Esophagus muscularis mucosa (tissue), 4 donors: ENCODE measurements at regions not wholly inside any gene's neighbourhood (a gene's known extent, or its start where the extent isn't known, plus 50 kb on each side); places are given as distances from the start of the nearest gene placed in this dataset.

Experiments
- DNase-seq: peaks from one replicate; pipeline ENCODE4 v3.0.0-alpha.2; 2017; ENCODE audit errors: extremely low spot score
- H3K27ac ChIP-seq, 4 donors: fragments of 200-600 bp; sonication (generic); replicated peaks in 1 of 4; 1 replicate in 3 of 4; 2 replicates in 1 of 4; pipeline ENCODE4 v1.5.1; 2016 to 2019; ENCODE audit warnings: mild to moderate bottlenecking in 1 of 4
- H3K27me3 ChIP-seq, 4 donors: fragments of 200-600 bp; sonication (generic); one replicate each; pipeline versions ENCODE4 v1.5.1 to v1.6.0; 2016 to 2019
- H3K36me3 ChIP-seq, 4 donors: fragments of 200-600 bp; sonication (generic); one replicate each; pipeline ENCODE4 v1.5.1; 2016 to 2019
- H3K4me1 ChIP-seq, 4 donors: fragments of 200-600 bp; sonication (generic); one replicate each; pipeline ENCODE4 v1.5.1; 2016 to 2019
- H3K4me3 ChIP-seq, 4 donors: fragments of 200-600 bp; sonication (generic); 1 replicate in 2 of 4; 2 replicates in 2 of 4; pipeline ENCODE4 v1.5.1; 2016 to 2019; ENCODE audit warnings: mild to moderate bottlenecking in 4 of 4, moderate library complexity in 1 of 4
- H3K9me3 ChIP-seq, 4 donors: fragments of 200-600 bp; sonication (generic); 1 replicate in 3 of 4; 2 replicates in 1 of 4; pipeline ENCODE4 v1.5.1; 2016 to 2019
- CTCF ChIP-seq, 3 experiments: fragments of 200-600 bp in 2 of 3; fragments of 450-650 bp in 1 of 3; sonication (generic) in 2 of 3; IDR thresholded peaks; one replicate each; pipeline ENCODE4 v1.5.1; 2017 to 2019; ENCODE audit warnings: antibody characterized with exemption in 3 of 3, mild to moderate bottlenecking in 2 of 3, moderate library complexity in 1 of 3
- EP300 ChIP-seq: sonication (generic); formaldehyde crosslinking; IDR thresholded peaks from one replicate; pipeline ENCODE4 v1.6.1; 2017; ENCODE audit warnings: antibody characterized with exemption
- POLR2A ChIP-seq: fragments of 450-650 bp; IDR thresholded peaks from one replicate; pipeline ENCODE4 v1.6.1; 2017; ENCODE audit warnings: antibody characterized with exemption, moderate library complexity, mild to moderate bottlenecking, low read depth
- POLR2AphosphoS5 ChIP-seq, 2 donors: sonication (generic); formaldehyde crosslinking; IDR thresholded peaks; one replicate each; pipeline ENCODE4 v1.6.1; 2017; ENCODE audit warnings: antibody characterized with exemption in 2 of 2
- WGBS: methylation state at CpG from one replicate; pipeline ENCODE4 v1.1.5; 2018; 5-methylcytosine and 5-hydroxymethylcytosine counted together
- intact Hi-C: fragments of 100-400 bp; cut with DNase I; formaldehyde crosslinking; loops from one replicate; pipeline ENCODE4 v1.15.1; 2023

- Histone ChIP-seq H3K27me3 (peaks cover 0 to 4% (median 0%) of the 10 kb centered on the region in 4 donors), H3K9me3 (no peaks in the 10 kb centered on the region), H3K4me3 (no peak overlapping the region), H3K27ac (no peak overlapping the region), H3K4me1 (no peaks in the 10 kb centered on the region), H3K36me3 (no peaks in the 10 kb centered on the region)
- WGBS: 88% methylated on average over 3 of the region's 3 CpGs
- intact Hi-C loops: no loop called here
- no peak for DNase-seq
- TF ChIP-seq POLR2AphosphoS5 (IDR thresholded peaks at IDR 0.05) (no peak), CTCF (IDR thresholded peaks at IDR 0.05) (no peak), POLR2A (no peak), EP300 (no peak)
Observed at GRCh38 chr2:102983786-102984185, 222.0 kb downstream of the TMEM182 start.

GRCh38 chr2:102986826-102987490 lies 225.1 kb downstream of the TMEM182 start:
- intact Hi-C loops: no loop called here
- no peaks in the 10 kb centered on the region for H3K36me3 ChIP-seq
- 40% methylated on average over 5 of the region's 5 CpGs for WGBS
- TF ChIP-seq CTCF (IDR thresholded peaks at IDR 0.05) (no peak), POLR2AphosphoS5 (IDR thresholded peaks at IDR 0.05) (no peak), POLR2A (no peak), EP300 (no peak)
- no peak overlapping the region for H3K4me3 ChIP-seq
- no peaks in the 10 kb centered on the region for H3K9me3 ChIP-seq
- no peak for DNase-seq
- peaks cover 0 to 4% (median 0%) of the 10 kb centered on the region in 4 donors for H3K27me3 ChIP-seq
- H3K4me1 ChIP-seq: no peaks in the 10 kb centered on the region
- no peak overlapping the region for H3K27ac ChIP-seq

- Histone ChIP-seq H3K4me1 (no peaks in the 10 kb centered on the region), H3K4me3 (no peak overlapping the region), H3K9me3 (no peaks in the 10 kb centered on the region), H3K27me3 (peaks cover 0 to 4% (median 0%) of the 10 kb centered on the region in 4 donors), H3K27ac (no peak overlapping the region), H3K36me3 (no peaks in the 10 kb centered on the region)
- intact Hi-C loops: no loop called here
- no peak for TF ChIP-seq POLR2A
- TF ChIP-seq EP300: no peak
- no peak for TF ChIP-seq POLR2AphosphoS5 (IDR thresholded peaks at IDR 0.05)
- no peak for TF ChIP-seq CTCF (IDR thresholded peaks at IDR 0.05)
- DNase-seq: no peak
- 99% methylated on average over 5 of the region's 5 CpGs for WGBS
Observed at GRCh38 chr2:102992607-102993006, 230.8 kb downstream of the TMEM182 start.

- no peaks in the 10 kb centered on the region for H3K4me1 ChIP-seq
- TF ChIP-seq CTCF (IDR thresholded peaks at IDR 0.05) (no peak), EP300 (no peak)
- peaks cover 0 to 5% (median 2%) of the 10 kb centered on the region in 4 donors for H3K9me3 ChIP-seq
- 86% methylated on average over 5 of the region's 5 CpGs for WGBS
- no peaks in the 10 kb centered on the region for H3K36me3 ChIP-seq
- no peak overlapping the region for H3K27ac ChIP-seq
- no peak overlapping the region for H3K4me3 ChIP-seq
- DNase-seq: no peak
- H3K27me3 ChIP-seq: no peaks in the 10 kb centered on the region
- intact Hi-C loops: no loop called here
Observed at GRCh38 chr2:102999958-103000357, 238.1 kb downstream of the TMEM182 start.

GRCh38 chr2:103002954-103003353 lies 241.1 kb downstream of the TMEM182 start:
- 93% methylated on average over 4 of the region's 4 CpGs for WGBS
- intact Hi-C loops: no loop called here
- Histone ChIP-seq H3K9me3 (peaks cover 0 to 5% (median 2%) of the 10 kb centered on the region in 4 donors), H3K27me3 (no peaks in the 10 kb centered on the region), H3K4me3 (no peak overlapping the region), H3K4me1 (no peaks in the 10 kb centered on the region), H3K36me3 (no peaks in the 10 kb centered on the region), H3K27ac (no peak overlapping the region)
- no peak for DNase-seq
- TF ChIP-seq EP300: no peak
- no peak for TF ChIP-seq CTCF (IDR thresholded peaks at IDR 0.05)
- no peak for TF ChIP-seq POLR2A
